Left lung (tissue), 4 donors: ENCODE measurements at regions not wholly inside any gene's neighbourhood (a gene's known extent, or its start where the extent isn't known, plus 50 kb on each side); places are given as distances from the start of the nearest gene placed in this dataset.

Experiments used
- ATAC-seq: fragments of 200-7000 bp; cut with Tn5 transposase; one replicate; pipeline ENCODE4 v1.9.1; 2020; ENCODE audit warnings: moderate library complexity
- DNase-seq, 4 donors: peaks; one replicate each; pipeline ENCODE4 v3.0.0-alpha.2; 2013 to 2020
- H3K27ac ChIP-seq, 2 donors: fragments of 200-600 bp; sonication (generic) in 1 of 2; one replicate each; pipeline versions ENCODE4 v1.5.0 to v1.8.0; 2020 to 2021
- H3K27me3 ChIP-seq, 2 donors: fragments of 200-600 bp; sonication (generic) in 1 of 2; one replicate each; pipeline versions ENCODE4 v1.5.0 to v1.8.0; 2020 to 2021
- H3K36me3 ChIP-seq, 2 donors: fragments of 200-600 bp; sonication (generic) in 1 of 2; one replicate each; pipeline versions ENCODE4 v1.5.0 to v1.8.0; 2020 to 2021
- H3K4me1 ChIP-seq, 2 donors: fragments of 200-600 bp; one replicate each; pipeline ENCODE4 v1.8.0; 2021
- H3K4me3 ChIP-seq, 2 donors: fragments of 200-600 bp; sonication (generic) in 1 of 2; one replicate each; pipeline versions ENCODE4 v1.5.0 to v1.8.0; 2020 to 2021; ENCODE audit warnings: mild to moderate bottlenecking in 1 of 2
- H3K9me3 ChIP-seq, 2 donors: fragments of 200-600 bp; sonication (generic) in 1 of 2; one replicate each; pipeline versions ENCODE4 v1.5.0 to v1.8.0; 2020 to 2021
- intact Hi-C, 2 donors: fragments of 100-400 bp; cut with DNase I; formaldehyde crosslinking; loops; one replicate each; pipeline versions ENCODE4 v1.11.2 to v1.14.2; 2022
- TF ChIP-seq, protein P1 (sequence below), 2 donors: fragments of 200-600 bp; sonication (generic) in 1 of 2; IDR thresholded peaks; one replicate each; pipeline versions ENCODE4 v1.5.0 to v1.8.0; 2021; ENCODE audit warnings: antibody characterized with exemption in 2 of 2
- donor health status: DM: no; HTN: yes; CAD: no.
- donor health status: DM: no; HTN: no; CAD: no.

DNA sequence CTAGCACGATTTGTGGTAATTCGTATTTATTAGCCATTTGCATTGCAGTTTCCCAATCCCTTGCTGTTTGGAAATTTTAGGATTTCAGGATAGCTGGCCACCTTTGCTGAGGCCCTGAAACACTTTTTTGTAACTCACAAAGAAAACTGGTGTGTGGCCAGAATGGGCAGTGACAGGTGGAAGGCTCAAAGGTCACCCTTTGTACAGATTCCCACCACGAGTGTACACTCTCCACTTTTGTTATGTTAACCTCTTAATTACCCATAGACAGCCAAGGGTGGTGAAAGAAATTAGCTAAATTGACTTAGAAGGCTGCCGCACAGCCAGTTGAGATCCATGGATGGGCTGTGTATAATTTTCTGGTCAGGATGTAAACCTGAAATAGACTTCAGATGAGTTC is 109.7 kb upstream of the ARX start:
- Histone ChIP-seq H3K27ac (no peak overlapping the region), H3K4me3 (no peak overlapping the region), H3K4me1 (no peaks in the 10 kb centered on the region), H3K9me3 (no peaks in the 10 kb centered on the region), H3K27me3 (no peaks in the 10 kb centered on the region), H3K36me3 (no peaks in the 10 kb centered on the region)
- DNase-seq (no peak), ATAC-seq (no peak)
- TF ChIP-seq, protein P1, sequence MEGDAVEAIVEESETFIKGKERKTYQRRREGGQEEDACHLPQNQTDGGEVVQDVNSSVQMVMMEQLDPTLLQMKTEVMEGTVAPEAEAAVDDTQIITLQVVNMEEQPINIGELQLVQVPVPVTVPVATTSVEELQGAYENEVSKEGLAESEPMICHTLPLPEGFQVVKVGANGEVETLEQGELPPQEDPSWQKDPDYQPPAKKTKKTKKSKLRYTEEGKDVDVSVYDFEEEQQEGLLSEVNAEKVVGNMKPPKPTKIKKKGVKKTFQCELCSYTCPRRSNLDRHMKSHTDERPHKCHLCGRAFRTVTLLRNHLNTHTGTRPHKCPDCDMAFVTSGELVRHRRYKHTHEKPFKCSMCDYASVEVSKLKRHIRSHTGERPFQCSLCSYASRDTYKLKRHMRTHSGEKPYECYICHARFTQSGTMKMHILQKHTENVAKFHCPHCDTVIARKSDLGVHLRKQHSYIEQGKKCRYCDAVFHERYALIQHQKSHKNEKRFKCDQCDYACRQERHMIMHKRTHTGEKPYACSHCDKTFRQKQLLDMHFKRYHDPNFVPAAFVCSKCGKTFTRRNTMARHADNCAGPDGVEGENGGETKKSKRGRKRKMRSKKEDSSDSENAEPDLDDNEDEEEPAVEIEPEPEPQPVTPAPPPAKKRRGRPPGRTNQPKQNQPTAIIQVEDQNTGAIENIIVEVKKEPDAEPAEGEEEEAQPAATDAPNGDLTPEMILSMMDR (IDR thresholded peaks at IDR 0.05), result no peak
- intact Hi-C loops, result no loop called here

DNA sequence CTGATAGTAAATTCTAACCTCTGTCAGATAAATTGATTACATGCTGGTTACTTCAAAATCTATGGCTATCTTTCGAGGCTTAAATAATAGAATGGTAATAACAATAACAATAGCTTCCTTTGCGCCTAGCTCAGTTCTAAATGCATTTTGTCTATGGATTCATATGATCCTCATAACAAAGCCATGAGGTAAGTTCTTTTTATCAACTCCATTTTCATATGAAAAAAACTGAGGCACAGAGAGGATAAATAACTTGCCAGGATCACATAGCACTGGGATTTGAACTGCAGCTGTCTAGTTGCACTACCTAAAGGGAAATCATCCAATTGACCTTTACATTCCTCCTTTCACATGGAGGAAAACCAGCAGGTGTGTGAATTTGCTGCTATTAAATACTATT is 108.6 kb upstream of the ARX start:
- ATAC-seq, result no peak
- Histone ChIP-seq H3K4me3 (no peak overlapping the region), H3K4me1 (no peaks in the 10 kb centered on the region), H3K36me3 (no peaks in the 10 kb centered on the region), H3K9me3 (no peaks in the 10 kb centered on the region), H3K27me3 (no peaks in the 10 kb centered on the region), H3K27ac (no peak overlapping the region)
- TF ChIP-seq, protein P1 (IDR thresholded peaks at IDR 0.05), result no peak
- no peak for DNase-seq
- intact Hi-C loops, result no loop called here

DNA sequence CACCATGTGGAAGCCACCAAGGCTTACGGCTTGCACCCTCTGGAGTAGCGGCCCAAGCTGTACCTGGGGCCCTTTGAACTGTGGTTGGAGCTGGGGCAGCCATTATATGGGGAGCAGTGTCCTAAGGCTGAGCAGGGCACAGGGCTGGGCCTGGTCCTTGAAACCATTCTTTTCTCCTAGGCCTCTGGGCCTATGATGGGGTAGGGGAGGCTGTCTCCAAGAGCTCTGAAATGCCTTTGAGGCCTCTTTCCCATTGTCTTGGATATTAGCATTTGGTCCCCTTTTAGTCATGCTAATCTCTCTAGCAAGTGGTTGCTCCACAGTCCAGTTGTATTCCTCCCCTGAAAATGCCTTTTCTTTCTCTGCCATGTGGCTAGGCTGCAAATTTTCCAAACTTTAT is 96.4 kb upstream of the ARX start:
- TF ChIP-seq, protein P1 (IDR thresholded peaks at IDR 0.05), result no peak
- ATAC-seq, result no peak

DNA sequence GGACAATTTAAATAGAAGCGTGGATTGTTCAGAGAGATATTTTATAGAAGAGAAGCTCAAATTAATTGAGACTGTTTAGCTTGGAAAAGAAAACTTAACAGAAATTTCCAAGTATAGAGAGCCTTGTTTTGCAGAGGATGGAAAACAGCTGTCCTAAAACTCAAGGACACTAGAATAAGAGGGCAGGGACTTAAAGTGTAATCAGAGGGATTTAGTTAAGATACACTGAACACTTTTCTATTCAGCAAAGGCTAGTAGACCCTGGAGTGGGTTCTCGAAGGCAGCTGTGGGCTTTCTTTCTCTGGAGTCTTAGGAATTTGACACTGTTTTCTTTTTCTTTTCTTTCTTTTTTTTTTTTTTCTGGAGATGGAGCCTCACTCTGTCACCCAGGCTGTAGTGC is 92.7 kb upstream of the ARX start:
- DNase-seq, result peak in 2 of 4 donors; percentile 12 to 46
- intact Hi-C loops, result no loop called here
- TF ChIP-seq, protein P1 (IDR thresholded peaks at IDR 0.05), result no peak

More for the DNA sequence above, 96.4 kb upstream of the ARX start:
- no peaks in the 10 kb centered on the region for H3K9me3 ChIP-seq
- no peaks in the 10 kb centered on the region for H3K4me1 ChIP-seq
- no peak overlapping the region for H3K27ac ChIP-seq
- DNase-seq, result no peak
- H3K36me3 ChIP-seq, result no peaks in the 10 kb centered on the region
- intact Hi-C loops, result no loop called here
- H3K4me3 ChIP-seq, result no peak overlapping the region
- no peaks in the 10 kb centered on the region for H3K27me3 ChIP-seq

DNA sequence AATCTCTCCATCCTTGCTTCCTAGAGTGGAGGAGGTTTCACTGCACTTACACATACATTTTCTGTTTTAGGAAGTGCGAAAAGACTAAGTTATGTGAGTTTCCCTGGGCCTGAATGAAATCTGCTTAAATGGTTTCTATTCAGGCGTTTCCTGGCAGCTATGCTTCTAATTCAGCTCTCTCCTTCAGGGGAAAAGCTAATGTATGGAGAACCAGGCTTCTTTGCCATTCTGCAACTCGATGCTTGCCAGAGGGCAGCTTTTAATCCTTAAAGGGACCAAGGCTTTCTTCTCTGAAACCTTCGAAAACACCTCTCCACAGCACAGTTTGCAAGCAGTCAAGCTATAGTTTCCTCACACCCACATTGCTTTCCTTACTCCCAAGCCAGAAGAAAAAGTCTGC is 89.5 kb upstream of the ARX start:
- no peaks in the 10 kb centered on the region for H3K36me3 ChIP-seq
- intact Hi-C loops, result no loop called here
- TF ChIP-seq, protein P1 (IDR thresholded peaks at IDR 0.05), result no peak
- H3K9me3 ChIP-seq, result no peaks in the 10 kb centered on the region
- no peak overlapping the region for H3K27ac ChIP-seq
- DNase-seq (no peak), ATAC-seq (no peak)
- no peak overlapping the region for H3K4me3 ChIP-seq
- no peaks in the 10 kb centered on the region for H3K4me1 ChIP-seq
- H3K27me3 ChIP-seq, result no peaks in the 10 kb centered on the region

More for the DNA sequence above, 92.7 kb upstream of the ARX start:
- Histone ChIP-seq H3K27ac (no peak overlapping the region), H3K4me1 (no peaks in the 10 kb centered on the region), H3K27me3 (no peaks in the 10 kb centered on the region), H3K9me3 (no peaks in the 10 kb centered on the region), H3K4me3 (no peak overlapping the region), H3K36me3 (no peaks in the 10 kb centered on the region)
- no peak for ATAC-seq
